Astrocyte of the spinal cord (primary cell): ENCODE measurements at regions not wholly inside any gene's neighbourhood (a gene's known extent, or its start where the extent isn't known, plus 50 kb on each side); places are given as distances from the start of the nearest gene placed in this dataset.

Experiments
- DNase-seq: peaks from one replicate; pipeline ENCODE4 v3.0.0; 2011; ENCODE audit warnings: low read depth, low spot score
- H3K4me3 ChIP-seq: 2 replicates; pipeline ENCODE4 v1.5.1; 2011; ENCODE audit warnings: low read depth, mild to moderate bottlenecking, low read length, moderate library complexity
- in situ Hi-C: cut with HindIII; loops from 2 replicates; pipeline ENCODE4 v1.10.0; 2017; ENCODE audit warnings: low sequenced_read_pairs
- TF ChIP-seq, protein P1 (sequence below): IDR thresholded peaks from 2 replicates; pipeline ENCODE4 v1.5.1; 2012; ENCODE audit warnings: low read depth, mild to moderate bottlenecking, low read length, inconsistent platforms

DNA sequence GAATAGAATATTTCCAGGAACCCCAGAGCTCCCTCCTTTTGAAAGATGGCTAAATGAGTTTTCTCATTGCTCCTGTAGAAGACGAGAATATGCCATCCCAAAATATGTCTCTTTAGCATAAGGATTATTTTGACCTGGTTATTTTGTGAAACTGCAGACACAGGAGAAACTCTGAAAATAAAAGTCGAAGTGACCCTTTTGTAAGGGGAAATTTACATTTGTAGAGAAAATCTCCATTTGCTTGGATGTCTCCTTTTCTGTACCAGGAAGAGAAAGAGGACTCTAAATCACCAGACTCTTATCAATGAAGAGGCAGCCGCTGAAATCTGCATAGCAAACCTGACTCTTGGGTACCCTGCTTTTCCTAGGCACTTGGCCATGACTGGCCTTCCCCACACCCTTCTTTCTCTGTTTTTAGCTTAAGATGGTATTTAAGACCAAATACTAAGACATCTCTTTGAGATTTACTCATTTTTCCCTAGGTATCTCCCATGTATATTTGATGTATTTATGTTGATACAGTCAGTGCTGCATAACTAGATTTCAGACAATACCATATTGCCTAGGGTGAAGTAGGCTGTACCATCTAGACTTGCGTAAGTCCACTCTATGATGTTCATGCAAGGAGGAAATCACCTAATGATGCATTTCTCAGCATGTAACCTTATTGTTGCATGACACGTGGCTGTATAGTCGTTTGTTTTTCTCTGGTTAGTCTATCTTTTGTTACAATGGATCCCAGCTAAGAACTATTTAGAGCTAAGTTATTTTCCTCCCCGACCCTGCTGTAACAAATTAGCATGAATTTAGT lies 98.2 kb upstream of the UBE3A start:
- in situ Hi-C loops, result no loop called here
- no peak overlapping the region for H3K4me3 ChIP-seq
- TF ChIP-seq, protein P1, sequence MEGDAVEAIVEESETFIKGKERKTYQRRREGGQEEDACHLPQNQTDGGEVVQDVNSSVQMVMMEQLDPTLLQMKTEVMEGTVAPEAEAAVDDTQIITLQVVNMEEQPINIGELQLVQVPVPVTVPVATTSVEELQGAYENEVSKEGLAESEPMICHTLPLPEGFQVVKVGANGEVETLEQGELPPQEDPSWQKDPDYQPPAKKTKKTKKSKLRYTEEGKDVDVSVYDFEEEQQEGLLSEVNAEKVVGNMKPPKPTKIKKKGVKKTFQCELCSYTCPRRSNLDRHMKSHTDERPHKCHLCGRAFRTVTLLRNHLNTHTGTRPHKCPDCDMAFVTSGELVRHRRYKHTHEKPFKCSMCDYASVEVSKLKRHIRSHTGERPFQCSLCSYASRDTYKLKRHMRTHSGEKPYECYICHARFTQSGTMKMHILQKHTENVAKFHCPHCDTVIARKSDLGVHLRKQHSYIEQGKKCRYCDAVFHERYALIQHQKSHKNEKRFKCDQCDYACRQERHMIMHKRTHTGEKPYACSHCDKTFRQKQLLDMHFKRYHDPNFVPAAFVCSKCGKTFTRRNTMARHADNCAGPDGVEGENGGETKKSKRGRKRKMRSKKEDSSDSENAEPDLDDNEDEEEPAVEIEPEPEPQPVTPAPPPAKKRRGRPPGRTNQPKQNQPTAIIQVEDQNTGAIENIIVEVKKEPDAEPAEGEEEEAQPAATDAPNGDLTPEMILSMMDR, result no peak
- no peak for DNase-seq

DNA sequence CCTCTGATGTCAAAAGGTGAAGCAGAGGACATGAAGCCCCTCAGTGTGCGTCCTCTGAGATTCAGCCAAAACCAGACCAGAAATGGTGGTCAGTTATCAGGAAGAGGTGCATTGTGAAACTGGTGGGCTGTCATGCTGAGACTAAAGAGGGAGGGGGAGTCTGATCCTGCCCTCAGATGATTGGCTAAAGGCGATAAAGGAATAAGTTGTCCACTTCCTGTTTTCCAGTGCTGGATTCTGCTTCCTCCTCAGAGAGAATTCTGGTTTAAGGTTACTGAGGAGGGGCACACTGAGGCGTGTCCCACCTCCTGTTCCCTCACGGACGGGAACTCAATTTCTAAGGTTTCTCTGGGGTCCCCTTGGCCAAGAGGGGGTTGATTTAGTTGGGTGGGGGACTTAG lies 97.0 kb upstream of the UBE3A start:
- in situ Hi-C loops, result no loop called here
- H3K4me3 ChIP-seq, result no peak overlapping the region
- DNase-seq, result no peak
- TF ChIP-seq, protein P1, result no peak

DNA sequence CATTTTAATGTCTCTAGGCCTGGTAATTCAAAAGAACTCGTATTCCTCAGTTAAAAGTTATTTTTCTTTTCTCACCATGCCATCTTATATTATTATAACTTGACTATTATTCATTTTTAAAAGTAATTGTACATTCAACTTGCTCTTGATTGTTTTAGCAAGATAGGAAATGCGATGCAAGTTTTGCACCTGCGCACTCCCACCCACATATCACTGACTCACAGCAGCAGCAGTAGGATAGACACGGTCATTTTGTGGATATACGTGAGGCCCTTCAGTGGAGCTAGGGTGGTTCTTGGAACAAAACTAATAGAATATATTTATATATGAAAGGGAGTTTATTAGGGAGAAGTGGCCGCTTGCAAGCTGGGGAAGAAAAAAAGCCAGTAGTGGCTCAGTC lies 95.5 kb upstream of the UBE3A start:
- in situ Hi-C loops, result no loop called here

DNA sequence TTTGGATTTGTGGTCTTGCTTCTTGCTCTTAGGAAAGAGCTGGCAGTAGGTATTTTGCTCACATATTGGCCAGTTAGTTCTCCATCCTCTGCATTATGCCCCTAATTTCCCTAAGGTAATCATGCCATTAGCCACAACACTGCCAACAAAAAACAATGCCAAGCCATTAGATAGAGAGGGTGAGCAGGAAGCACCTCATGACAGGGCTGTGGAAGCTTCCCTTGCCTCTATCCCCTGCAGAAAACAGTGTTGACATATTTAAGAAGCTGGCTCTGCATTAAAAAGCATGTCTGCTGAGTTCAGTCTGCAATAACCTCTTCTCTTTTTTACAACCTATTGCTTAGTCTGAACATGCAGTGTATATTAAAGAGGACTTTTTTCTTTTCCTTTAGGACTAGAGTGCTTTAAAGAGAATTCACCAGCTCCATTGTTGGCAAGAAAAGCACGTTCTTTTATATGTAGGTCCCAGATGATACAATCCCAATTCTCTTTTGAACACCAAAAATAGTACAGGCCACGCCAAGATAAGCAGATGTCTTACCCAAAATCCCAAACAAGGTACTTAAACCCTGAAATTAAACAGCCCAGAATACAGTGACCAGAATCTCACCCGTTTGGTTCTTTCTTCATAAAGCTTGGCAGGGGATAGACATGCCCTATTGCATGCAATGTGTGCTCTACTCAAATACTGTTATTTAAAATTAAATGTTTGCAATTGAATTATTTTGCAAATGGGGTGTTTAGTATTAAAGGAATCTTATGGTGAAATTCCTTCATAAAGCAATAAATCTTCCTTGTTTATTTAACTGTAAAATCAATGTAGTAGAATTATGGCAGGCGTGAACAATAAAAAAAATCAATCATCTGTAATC lies 93.7 kb upstream of the UBE3A start:
- TF ChIP-seq, protein P1, result no peak
- H3K4me3 ChIP-seq, result no peak overlapping the region
- in situ Hi-C loops, result no loop called here
- DNase-seq, result no peak

More for the DNA sequence above, 95.5 kb upstream of the UBE3A start:
- TF ChIP-seq, protein P1, result no peak
- no peak overlapping the region for H3K4me3 ChIP-seq
- DNase-seq, result no peak

DNA sequence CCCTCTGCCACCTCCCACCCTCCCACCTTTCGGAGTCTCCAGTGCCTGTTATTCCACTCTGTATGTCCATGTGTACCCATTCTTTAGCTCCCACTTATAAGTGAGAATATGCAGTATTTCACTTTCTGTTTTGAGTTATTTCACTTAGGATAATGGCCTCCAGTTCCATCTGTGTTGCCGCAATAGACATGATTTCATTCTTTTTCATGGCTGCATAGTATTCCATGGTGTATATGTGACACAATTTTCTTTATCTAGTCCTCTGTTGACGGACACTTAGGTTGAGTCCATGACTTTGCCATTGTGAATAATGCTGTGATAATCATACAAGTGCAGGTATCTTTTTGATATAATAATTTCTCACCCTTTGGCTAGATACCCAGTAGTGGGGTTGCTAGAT lies 91.0 kb upstream of the UBE3A start:
- no peak overlapping the region for H3K4me3 ChIP-seq
- in situ Hi-C loops, result no loop called here
- TF ChIP-seq, protein P1, result no peak
- no peak for DNase-seq

DNA sequence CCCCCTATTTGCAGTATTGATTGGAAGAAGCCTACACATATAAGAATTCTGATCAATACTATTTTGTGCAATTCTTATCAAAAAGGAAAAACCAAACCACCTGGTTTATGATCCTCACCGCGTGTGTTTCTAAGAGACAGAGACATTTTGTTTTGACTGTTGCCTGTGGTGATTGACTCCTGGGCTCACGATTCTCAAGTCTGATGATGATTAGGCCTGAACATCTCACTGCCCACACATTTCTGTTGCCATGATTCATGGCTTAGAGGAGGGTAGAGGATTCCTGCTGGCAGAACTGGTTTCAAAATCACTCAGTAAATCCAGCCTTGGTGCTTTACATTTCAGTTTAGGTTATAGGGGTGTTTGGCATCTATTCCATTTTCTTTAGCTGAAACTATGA lies 88.3 kb upstream of the UBE3A start:
- no peak overlapping the region for H3K4me3 ChIP-seq
- in situ Hi-C loops, result no loop called here
- no peak for DNase-seq
- TF ChIP-seq, protein P1, result no peak
